CD4-positive, CD25-positive, alpha-beta regulatory T cell (primary cell): ENCODE measurements at regions not wholly inside any gene's neighbourhood (a gene's known extent, or its start where the extent isn't known, plus 50 kb on each side); places are given as distances from the start of the nearest gene placed in this dataset.
"Not testable (repeated sequence)": the region's sequence is repeated elsewhere in the genome, so short reads cannot be mapped to it uniquely, and the experiment has no call there.

ENCODE experiments used
- ATAC-seq, 2 donors: fragments of 150-1000 bp; cut with Tn5 transposase; one replicate each; pipeline ENCODE4 v1.10.0; 2021; ENCODE audit warnings: low read depth in 2 of 2, moderate number of reproducible peaks in 2 of 2, moderate library complexity in 1 of 2
- DNase-seq, 3 donors: peaks; one replicate each; pipeline versions ENCODE4 v3.0.0 to v3.0.0-alpha.2; 2012 to 2022; ENCODE audit warnings: mixed read lengths in 1 of 3
- H3K27ac ChIP-seq: one replicate; pipeline ENCODE4 v1.7.0; 2013; ENCODE audit warnings: mild to moderate bottlenecking, low read length; ENCODE audit not compliant: insufficient read depth, poor library complexity, severe bottlenecking
- H3K27me3 ChIP-seq: one replicate; pipeline ENCODE4 v1.7.0; 2013; ENCODE audit warnings: low read length; ENCODE audit not compliant: control insufficient read depth, insufficient read depth
- H3K36me3 ChIP-seq: one replicate; pipeline ENCODE4 v1.7.0; 2013; ENCODE audit warnings: mild to moderate bottlenecking, low read length, moderate library complexity; ENCODE audit not compliant: control insufficient read depth, insufficient read depth
- H3K4me1 ChIP-seq: 2 replicates; pipeline ENCODE4 v1.7.0; 2013; ENCODE audit warnings: mild to moderate bottlenecking, low read length; ENCODE audit not compliant: insufficient read depth, control insufficient read depth, poor library complexity, severe bottlenecking
- H3K4me3 ChIP-seq: one replicate; pipeline ENCODE4 v1.7.0; 2013; ENCODE audit warnings: low read depth, mild to moderate bottlenecking, low read length, moderate library complexity
- H3K9me3 ChIP-seq, 2 experiments: 1 replicate in 1 of 2; 2 replicates in 1 of 2; pipeline ENCODE4 v1.7.0; 2013; ENCODE audit warnings: low read length in 2 of 2, mild to moderate bottlenecking in 1 of 2, moderate library complexity in 1 of 2; ENCODE audit not compliant: control insufficient read depth in 2 of 2
- H3K27ac Mint-ChIP-seq, 3 donors: one replicate each; pipeline ENCODE4 v1.8.0; 2020 to 2022; ENCODE audit warnings: mild to moderate bottlenecking in 3 of 3, mixed read lengths in 3 of 3, moderate library complexity in 2 of 3
- H3K27me3 Mint-ChIP-seq: one replicate; pipeline ENCODE4 v1.8.0; 2022; ENCODE audit warnings: mild to moderate bottlenecking, mixed read lengths
- H3K36me3 Mint-ChIP-seq: one replicate; pipeline ENCODE4 v1.8.0; 2020; ENCODE audit warnings: mixed read lengths
- H3K4me1 Mint-ChIP-seq, 4 donors: one replicate each; pipeline ENCODE4 v1.8.0; 2020 to 2022; ENCODE audit warnings: mixed read lengths in 4 of 4, mild to moderate bottlenecking in 1 of 4
- H3K4me3 Mint-ChIP-seq, 4 donors: one replicate each; pipeline ENCODE4 v1.8.0; 2020 to 2022; ENCODE audit warnings: mild to moderate bottlenecking in 4 of 4, mixed read lengths in 4 of 4, moderate library complexity in 3 of 4
- H3K9me3 Mint-ChIP-seq, 7 donors: one replicate each; pipeline ENCODE4 v1.8.0; 2020 to 2022; ENCODE audit warnings: mixed read lengths in 7 of 7, mild to moderate bottlenecking in 3 of 7, moderate library complexity in 2 of 7

DNA sequence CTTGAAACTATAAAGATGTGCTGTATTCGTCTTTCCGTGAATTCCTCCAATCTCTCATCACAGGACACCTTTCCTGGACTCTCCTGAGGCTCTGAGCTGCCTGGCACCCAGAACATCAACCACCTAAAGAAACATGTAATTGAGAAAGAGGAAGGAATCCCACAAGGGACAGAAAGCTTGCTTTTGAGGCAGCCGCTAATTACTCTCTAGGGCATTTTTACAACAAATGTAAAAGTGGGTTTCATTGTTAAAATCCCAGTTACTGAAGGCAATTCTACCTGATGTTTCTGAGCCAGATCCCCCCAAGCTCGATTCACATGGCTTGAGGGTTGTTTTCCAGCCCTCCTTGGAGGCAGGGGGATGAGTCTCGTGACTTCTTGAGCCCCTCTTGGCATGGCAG is 238.5 kb upstream of the LHX5 start:
- Mint-ChIP-seq H3K9me3 (peaks cover 0 to 6% (median 0%) of the 10 kb centered on the region in 7 donors), H3K4me3 (no peak overlapping the region), H3K27ac (no peak overlapping the region), H3K36me3 (no peaks in the 10 kb centered on the region), H3K4me1 (peaks cover 0 to 4% (median 0%) of the 10 kb centered on the region in 4 donors), H3K27me3 (peaks cover 18% of the 10 kb centered on the region)
- ATAC-seq (no peak), DNase-seq (no peak)
- H3K27ac ChIP-seq = no peak overlapping the region
- H3K27me3 ChIP-seq = no peaks in the 10 kb centered on the region
- no peak overlapping the region for H3K4me3 ChIP-seq
- H3K36me3 ChIP-seq = no peaks in the 10 kb centered on the region
- H3K9me3 ChIP-seq = no peaks in the 10 kb centered on the region
- H3K4me1 ChIP-seq = no peaks in the 10 kb centered on the region

DNA sequence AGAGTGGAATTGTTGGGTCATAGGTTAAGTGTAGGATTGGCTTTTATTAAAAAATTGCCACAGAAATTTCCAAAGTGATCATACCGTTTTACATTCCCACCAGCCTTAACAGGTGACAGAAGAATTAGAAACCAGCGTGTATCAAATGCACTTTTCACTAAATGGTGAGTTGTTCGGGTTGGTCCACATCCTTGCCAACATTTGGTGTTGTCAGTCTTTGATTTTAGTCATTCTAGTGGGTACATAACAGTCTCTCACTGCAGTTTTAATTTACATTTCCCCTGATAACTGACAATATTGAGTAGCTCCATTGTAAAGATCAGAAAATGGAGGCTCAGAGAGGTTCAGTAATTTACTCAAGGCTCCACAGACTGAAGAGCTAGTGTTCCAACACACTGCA is 237.8 kb upstream of the LHX5 start:
- peaks cover 0 to 6% (median 0%) of the 10 kb centered on the region in 7 donors for H3K9me3 Mint-ChIP-seq
- Histone ChIP-seq H3K9me3 (no peaks in the 10 kb centered on the region), H3K4me3 (no peak overlapping the region), H3K27me3 (no peaks in the 10 kb centered on the region), H3K4me1 (no peaks in the 10 kb centered on the region), H3K27ac (no peak overlapping the region), H3K36me3 (no peaks in the 10 kb centered on the region)
- H3K27ac Mint-ChIP-seq = no peak overlapping the region
- no peaks in the 10 kb centered on the region for H3K4me1 Mint-ChIP-seq
- peaks cover 18% of the 10 kb centered on the region for H3K27me3 Mint-ChIP-seq
- H3K4me3 Mint-ChIP-seq = no peak overlapping the region
- DNase-seq = no peak
- ATAC-seq = no peak
- no peaks in the 10 kb centered on the region for H3K36me3 Mint-ChIP-seq

DNA sequence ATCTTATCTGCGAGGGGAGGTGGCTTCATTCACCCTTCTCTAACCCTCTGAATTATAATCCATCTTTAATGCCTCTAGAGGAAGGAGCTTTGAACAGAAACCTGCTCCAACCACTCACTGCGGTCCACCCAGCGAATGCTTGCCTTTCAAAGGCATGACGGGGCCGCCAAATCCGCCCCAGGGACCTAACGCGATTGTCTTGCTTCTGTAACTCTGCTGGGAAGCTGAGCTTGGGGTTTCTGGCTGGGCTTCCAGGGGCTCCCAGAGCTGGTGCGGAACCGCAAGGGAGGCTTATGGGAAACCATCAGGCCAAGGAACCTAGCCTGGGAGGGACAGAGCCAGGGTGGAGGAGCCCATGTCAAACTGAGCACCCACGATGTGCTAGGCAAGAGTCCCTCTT is 231.2 kb upstream of the LHX5 start:
- Histone ChIP-seq H3K9me3 (no peaks in the 10 kb centered on the region), H3K36me3 (no peaks in the 10 kb centered on the region), H3K4me3 (no peak overlapping the region), H3K27me3 (no peaks in the 10 kb centered on the region), H3K27ac (no peak overlapping the region), H3K4me1 (no peaks in the 10 kb centered on the region)
- H3K27me3 Mint-ChIP-seq = peaks cover 8% of the 10 kb centered on the region
- ATAC-seq (no peak), DNase-seq (no peak)
- peaks cover 0 to 3% (median 0%) of the 10 kb centered on the region in 7 donors for H3K9me3 Mint-ChIP-seq
- no peaks in the 10 kb centered on the region for H3K36me3 Mint-ChIP-seq
- H3K4me3 Mint-ChIP-seq = no peak overlapping the region
- no peaks in the 10 kb centered on the region for H3K4me1 Mint-ChIP-seq
- no peak overlapping the region for H3K27ac Mint-ChIP-seq

DNA sequence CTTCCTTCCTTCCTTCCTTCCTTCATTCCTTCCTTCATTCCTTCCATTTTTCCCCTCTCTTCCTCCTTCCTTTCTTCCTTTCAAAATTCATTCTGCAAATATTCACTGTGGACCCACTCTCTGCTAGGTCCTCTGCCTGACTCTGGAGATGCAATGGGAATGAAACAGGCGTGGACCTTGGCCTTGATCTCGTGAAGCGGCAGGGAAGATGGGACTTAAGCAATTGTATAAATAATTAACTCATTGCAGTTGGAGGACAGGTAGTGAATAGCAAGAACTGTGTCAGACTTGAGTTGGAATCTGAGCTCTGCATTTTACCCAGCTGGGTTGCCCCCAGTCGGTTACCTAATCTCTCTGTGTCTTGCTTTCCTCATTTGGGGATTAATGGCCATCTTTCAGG is 230.6 kb upstream of the LHX5 start:
- H3K4me1 ChIP-seq = no peaks in the 10 kb centered on the region
- no peaks in the 10 kb centered on the region for H3K9me3 ChIP-seq
- no peak overlapping the region for H3K4me3 ChIP-seq
- DNase-seq (no peak), ATAC-seq (no peak)
- Mint-ChIP-seq H3K4me1 (no peaks in the 10 kb centered on the region), H3K36me3 (no peaks in the 10 kb centered on the region), H3K4me3 (no peak overlapping the region), H3K27ac (no peak overlapping the region), H3K27me3 (peaks cover 8% of the 10 kb centered on the region), H3K9me3 (peaks cover 0 to 3% (median 0%) of the 10 kb centered on the region in 7 donors)
- H3K36me3 ChIP-seq = no peaks in the 10 kb centered on the region
- H3K27ac ChIP-seq = no peak overlapping the region
- no peaks in the 10 kb centered on the region for H3K27me3 ChIP-seq

DNA sequence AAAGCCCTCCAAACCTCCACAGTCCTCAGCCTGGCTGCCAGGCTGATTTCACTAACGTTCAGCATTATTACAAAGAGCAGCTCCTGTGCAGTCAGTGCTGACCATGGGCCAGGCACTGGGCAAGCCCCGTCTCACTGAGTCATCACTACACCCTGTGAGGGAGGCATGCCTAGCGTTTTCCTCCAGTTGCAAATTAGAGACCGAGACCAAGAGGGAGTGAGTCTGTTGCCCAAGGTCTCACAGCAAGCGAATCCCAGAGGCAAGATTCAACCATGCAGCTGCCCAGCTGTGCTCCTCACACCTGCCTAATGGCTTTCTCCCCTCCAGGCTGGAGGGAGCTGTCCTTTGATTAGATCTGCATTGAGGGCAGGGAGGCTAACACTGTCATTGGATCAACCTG is 229.3 kb upstream of the LHX5 start:
- Mint-ChIP-seq H3K4me3 (no peak overlapping the region), H3K4me1 (no peaks in the 10 kb centered on the region), H3K27ac (no peak overlapping the region), H3K36me3 (no peaks in the 10 kb centered on the region), H3K27me3 (peaks cover 8% of the 10 kb centered on the region), H3K9me3 (peaks cover 0 to 3% (median 0%) of the 10 kb centered on the region in 7 donors)
- ATAC-seq = no peak
- no peaks in the 10 kb centered on the region for H3K9me3 ChIP-seq
- H3K4me1 ChIP-seq = no peaks in the 10 kb centered on the region
- no peaks in the 10 kb centered on the region for H3K27me3 ChIP-seq
- H3K4me3 ChIP-seq = no peak overlapping the region
- no peaks in the 10 kb centered on the region for H3K36me3 ChIP-seq
- DNase-seq = no peak
- H3K27ac ChIP-seq = no peak overlapping the region

DNA sequence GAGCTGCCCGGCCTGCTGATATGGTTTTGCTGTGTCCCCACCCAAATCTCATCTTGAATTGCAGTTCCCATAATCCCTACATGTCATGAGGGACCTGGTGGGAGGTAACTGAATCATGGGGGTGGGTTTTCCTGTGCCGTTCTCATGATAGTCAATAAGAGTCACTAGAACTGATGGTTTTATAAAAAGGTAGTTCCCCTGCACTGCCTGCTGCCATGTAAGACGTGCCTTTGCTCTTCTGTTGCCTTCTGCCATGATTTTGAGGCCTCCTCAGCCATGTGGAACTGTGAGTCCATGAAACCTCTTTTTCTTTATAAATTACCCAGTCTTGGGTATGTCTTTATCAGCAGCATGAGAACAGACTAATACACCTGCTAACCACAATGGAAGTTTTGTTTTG is 228.3 kb upstream of the LHX5 start:
- H3K4me3 ChIP-seq, H3K27me3 ChIP-seq, H3K36me3 Mint-ChIP-seq, H3K4me1 ChIP-seq, H3K36me3 ChIP-seq, DNase-seq, H3K27ac Mint-ChIP-seq, H3K4me3 Mint-ChIP-seq, H3K27me3 Mint-ChIP-seq, H3K9me3 ChIP-seq, H3K27ac ChIP-seq, H3K4me1 Mint-ChIP-seq, H3K9me3 Mint-ChIP-seq, ATAC-seq: not testable (repeated sequence)

DNA sequence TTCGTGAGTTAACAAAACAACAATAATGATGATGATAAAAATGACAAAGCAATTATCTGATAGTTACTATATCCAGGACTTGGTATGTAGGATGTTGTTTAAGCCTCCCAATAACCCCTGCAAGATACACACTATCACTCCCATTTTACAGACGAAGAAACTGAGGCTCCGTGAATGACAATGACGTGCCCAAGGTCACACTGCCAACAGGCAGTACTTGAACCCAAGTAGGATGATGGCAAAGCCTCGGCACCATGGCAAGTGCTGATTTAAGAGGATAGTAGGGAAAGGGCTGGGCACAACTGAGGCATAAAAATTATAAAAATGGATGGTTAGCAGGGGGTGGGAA is 226.8 kb upstream of the LHX5 start:
- ATAC-seq (no peak), DNase-seq (no peak)
- Histone ChIP-seq H3K27ac (no peak overlapping the region), H3K4me1 (no peaks in the 10 kb centered on the region), H3K27me3 (no peaks in the 10 kb centered on the region), H3K36me3 (no peaks in the 10 kb centered on the region), H3K4me3 (no peak overlapping the region), H3K9me3 (no peaks in the 10 kb centered on the region)
- Mint-ChIP-seq H3K4me3 (no peak overlapping the region), H3K27ac (no peak overlapping the region), H3K36me3 (no peaks in the 10 kb centered on the region), H3K4me1 (no peaks in the 10 kb centered on the region), H3K9me3 (peaks cover 0 to 3% (median 0%) of the 10 kb centered on the region in 7 donors), H3K27me3 (peaks cover 8% of the 10 kb centered on the region)

DNA sequence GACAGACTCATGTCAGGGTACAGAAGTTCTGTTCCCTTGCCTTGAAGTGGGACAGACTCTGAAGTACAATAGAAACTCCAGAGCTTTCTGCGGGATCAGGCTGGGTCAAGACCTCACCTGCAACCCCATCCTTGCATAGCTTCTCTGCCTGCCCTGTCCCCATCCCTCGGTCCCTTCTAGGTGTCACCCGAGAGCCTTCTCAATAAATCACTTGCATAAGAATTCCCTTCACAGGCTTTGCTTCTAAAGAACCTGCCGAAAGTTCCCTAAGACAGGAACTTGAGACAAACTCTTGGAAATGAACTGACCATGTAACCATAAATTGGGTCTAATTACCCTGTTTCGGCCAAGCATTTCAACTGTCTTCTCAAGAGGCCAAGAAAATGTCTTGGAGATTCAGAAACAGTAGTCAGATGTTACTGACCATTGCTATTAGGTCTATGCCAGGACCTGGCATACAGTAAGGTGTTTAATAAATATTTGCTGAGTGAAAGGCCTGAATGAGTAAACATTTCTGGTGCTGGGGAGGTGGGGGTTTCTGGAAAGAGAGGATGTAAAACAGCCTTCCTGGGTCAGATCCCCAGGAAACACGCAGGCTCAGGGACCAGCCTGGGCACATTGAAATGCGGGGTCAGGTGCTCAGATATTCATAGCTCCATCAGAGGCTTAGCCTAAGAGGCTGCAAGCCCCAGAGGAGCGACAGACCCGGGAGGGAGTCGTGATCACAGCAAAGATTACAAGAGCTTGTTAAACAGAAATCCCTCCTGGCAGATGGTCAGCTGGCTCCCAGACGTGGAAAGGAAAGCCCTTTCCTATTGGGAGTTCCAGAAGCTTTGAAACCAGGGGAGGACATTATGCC is 226.2 kb upstream of the LHX5 start:
- DNase-seq (no peak), ATAC-seq (no peak)
- Histone ChIP-seq H3K27ac (no peak overlapping the region), H3K9me3 (no peaks in the 10 kb centered on the region), H3K36me3 (no peaks in the 10 kb centered on the region), H3K4me3 (no peak overlapping the region), H3K4me1 (no peaks in the 10 kb centered on the region), H3K27me3 (no peaks in the 10 kb centered on the region)
- Mint-ChIP-seq H3K36me3 (no peaks in the 10 kb centered on the region), H3K4me3 (no peak overlapping the region), H3K4me1 (no peaks in the 10 kb centered on the region), H3K9me3 (peaks cover 0 to 3% (median 0%) of the 10 kb centered on the region in 7 donors), H3K27me3 (peaks cover 8% of the 10 kb centered on the region), H3K27ac (no peak overlapping the region)
